ENCODE measurements at regions not wholly inside any gene's neighbourhood (a gene's known extent, or its start where the extent isn't known, plus 50 kb on each side); places are given as distances from the start of the nearest gene placed in this dataset.

- Histone ChIP-seq H2AFZ (ENCODE audit: low read depth, low read length) (no peak overlapping the region), H2BK5ac (ENCODE audit: low read depth, low read length, poor library complexity, severe bottlenecking) (no peak overlapping the region), H4K8ac (ENCODE audit: low read length) (no peak overlapping the region), H3K4ac (ENCODE audit: low read depth in 1 of 2, low read length in 2 of 2) (no peak overlapping the region), H3K27me3 (ENCODE audit: control insufficient read depth in 1 of 2, insufficient read depth in 1 of 2, low read length in 2 of 2) (peaks cover 0 to 56% of the 10 kb centered on the region in 2 experiments), H3K36me3 (ENCODE audit: control insufficient read depth in 1 of 2, insufficient read depth in 2 of 2, low read depth in 1 of 2, low read length in 2 of 2) (no peaks in the 10 kb centered on the region), H2BK12ac (ENCODE audit: low read length in 2 of 2) (no peak overlapping the region), H3K27ac (ENCODE audit: low read length, poor library complexity, severe bottlenecking) (no peak overlapping the region), H2AK5ac (ENCODE audit: low read length, severe bottlenecking) (no peak overlapping the region), H3K4me3 (ENCODE audit: insufficient read depth in 1 of 2, low read depth in 1 of 2, low read length in 2 of 2) (no peak overlapping the region), H2BK15ac (ENCODE audit: low read depth, poor library complexity, severe bottlenecking) (no peak overlapping the region), H3K18ac (ENCODE audit: low read depth in 1 of 2, low read length in 2 of 2) (no peak overlapping the region), H3K4me2 (ENCODE audit: low read length, poor library complexity, severe bottlenecking) (no peak overlapping the region), H3K4me1 (ENCODE audit: control insufficient read depth, insufficient read depth, low read depth, low read length) (no peaks in the 10 kb centered on the region), H3K23ac (ENCODE audit: low read length in 2 of 2) (no peak overlapping the region), H3K14ac (ENCODE audit: low read length in 2 of 2) (no peak overlapping the region), H3K9ac (ENCODE audit: low read length) (no peak overlapping the region), H3K79me1 (replicated peaks; ENCODE audit: low read length, poor library complexity, severe bottlenecking) (no peaks in the 10 kb centered on the region), H4K91ac (ENCODE audit: low read length) (no peak overlapping the region), H3K9me3 (ENCODE audit: control insufficient read depth, low read length) (no peaks in the 10 kb centered on the region), H2BK120ac (ENCODE audit: low read depth, low read length) (no peak overlapping the region)
- 100% methylated on average over 1 of the region's 1 CpG for WGBS
- DNase-seq: no peak
These were observed 121.6 kb upstream of the STK26 start for GRCh38 chrX:131901546-131901945.

DNA sequence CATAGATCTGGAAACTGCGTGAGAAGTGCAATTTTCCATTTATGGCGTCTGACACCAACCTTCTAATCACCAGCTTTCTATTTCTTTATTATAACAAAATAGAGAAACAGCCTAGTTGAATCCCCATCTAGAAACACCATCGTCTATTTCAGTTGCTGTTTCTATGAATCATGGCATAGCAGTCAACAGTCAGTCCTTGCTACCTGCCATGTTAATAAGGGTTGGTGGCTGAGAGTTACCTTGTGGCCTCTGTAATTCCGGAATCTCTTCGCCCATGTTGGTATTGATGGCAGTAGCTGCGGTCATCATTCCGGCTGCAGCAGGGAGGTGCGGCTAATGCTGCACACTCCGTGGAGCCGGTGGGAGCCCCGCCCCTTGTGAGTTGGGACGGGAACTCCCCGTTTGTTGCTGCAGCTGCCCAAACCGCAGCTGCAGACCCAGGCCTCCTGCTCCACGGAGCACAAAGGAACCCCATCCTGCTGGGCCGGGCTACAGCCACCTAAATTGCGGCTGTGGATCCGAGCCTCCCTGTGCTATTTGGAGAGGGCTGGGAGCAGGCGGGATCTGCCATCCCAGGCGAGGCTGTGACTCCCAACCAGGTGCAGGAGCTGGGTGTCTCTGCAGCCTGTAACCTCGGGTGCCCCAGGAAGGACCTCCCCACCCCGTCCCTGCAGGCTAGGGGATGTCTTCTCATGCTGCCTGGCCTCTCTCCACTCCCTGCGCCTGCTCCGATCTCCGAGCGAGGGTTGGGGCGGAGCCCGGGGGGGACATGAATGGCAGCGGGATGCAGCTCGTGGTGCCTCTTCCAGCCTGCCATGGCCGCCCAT lies 115.4 kb upstream of the STK26 start:
- Histone ChIP-seq H3K23ac (ENCODE audit: low read length in 2 of 2) (no peak overlapping the region), H4K8ac (ENCODE audit: low read length) (no peak overlapping the region), H3K79me1 (replicated peaks; ENCODE audit: low read length, poor library complexity, severe bottlenecking) (no peaks in the 10 kb centered on the region), H2BK120ac (ENCODE audit: low read depth, low read length) (no peak overlapping the region), H2BK5ac (ENCODE audit: low read depth, low read length, poor library complexity, severe bottlenecking) (no peak overlapping the region), H3K4me2 (ENCODE audit: low read length, poor library complexity, severe bottlenecking) (no peak overlapping the region), H2BK15ac (ENCODE audit: low read depth, poor library complexity, severe bottlenecking) (no peak overlapping the region), H3K27me3 (ENCODE audit: control insufficient read depth in 1 of 2, insufficient read depth in 1 of 2, low read length in 2 of 2) (peaks cover 0 to 40% of the 10 kb centered on the region in 2 experiments), H3K18ac (ENCODE audit: low read depth in 1 of 2, low read length in 2 of 2) (no peak overlapping the region), H3K4me3 (ENCODE audit: insufficient read depth in 1 of 2, low read depth in 1 of 2, low read length in 2 of 2) (no peak overlapping the region), H3K36me3 (ENCODE audit: control insufficient read depth in 1 of 2, insufficient read depth in 2 of 2, low read depth in 1 of 2, low read length in 2 of 2) (no peaks in the 10 kb centered on the region), H3K9ac (ENCODE audit: low read length) (no peak overlapping the region), H3K14ac (ENCODE audit: low read length in 2 of 2) (peak overlapping the region in 1 of 2 experiments; percentile 7), H2AFZ (ENCODE audit: low read depth, low read length) (peak overlapping the region; percentile 36), H4K91ac (ENCODE audit: low read length) (no peak overlapping the region), H3K4ac (ENCODE audit: low read depth in 1 of 2, low read length in 2 of 2) (no peak overlapping the region), H3K27ac (ENCODE audit: low read length, poor library complexity, severe bottlenecking) (no peak overlapping the region), H3K9me3 (ENCODE audit: control insufficient read depth, low read length) (no peaks in the 10 kb centered on the region), H2AK5ac (ENCODE audit: low read length, severe bottlenecking) (no peak overlapping the region), H2BK12ac (ENCODE audit: low read length in 2 of 2) (no peak overlapping the region), H3K4me1 (ENCODE audit: control insufficient read depth, insufficient read depth, low read depth, low read length) (no peaks in the 10 kb centered on the region)
- 46% methylated on average over 30 of the region's 31 CpGs for WGBS
- DNase-seq: no peak

GRCh38 chrX:131910586-131910985 lies 112.5 kb upstream of the STK26 start:
- H3K4me1 ChIP-seq (ENCODE audit: control insufficient read depth, insufficient read depth, low read depth, low read length): no peaks in the 10 kb centered on the region
- WGBS: no CpG with 5 or more reads among the region's 1 CpG
- H2AFZ ChIP-seq (ENCODE audit: low read depth, low read length): no peak overlapping the region
- no peak overlapping the region for H3K4me2 ChIP-seq (ENCODE audit: low read length, poor library complexity, severe bottlenecking)
- H3K79me1 ChIP-seq (replicated peaks; ENCODE audit: low read length, poor library complexity, severe bottlenecking): no peaks in the 10 kb centered on the region
- DNase-seq: no peak
- no peak overlapping the region for H3K18ac ChIP-seq (ENCODE audit: low read depth in 1 of 2, low read length in 2 of 2)
- peaks cover 3% of the 10 kb centered on the region for H3K9me3 ChIP-seq (ENCODE audit: control insufficient read depth, low read length)
- no peak overlapping the region for H2AK5ac ChIP-seq (ENCODE audit: low read length, severe bottlenecking)
- H2BK12ac ChIP-seq (ENCODE audit: low read length in 2 of 2): no peak overlapping the region
- H2BK120ac ChIP-seq (ENCODE audit: low read depth, low read length): no peak overlapping the region
- no peak overlapping the region for H3K14ac ChIP-seq (ENCODE audit: low read length in 2 of 2)
- H3K27me3 ChIP-seq (ENCODE audit: control insufficient read depth in 1 of 2, insufficient read depth in 1 of 2, low read length in 2 of 2): peaks cover 0 to 28% of the 10 kb centered on the region in 2 experiments
- H2BK5ac ChIP-seq (ENCODE audit: low read depth, low read length, poor library complexity, severe bottlenecking): no peak overlapping the region
- no peak overlapping the region for H3K23ac ChIP-seq (ENCODE audit: low read length in 2 of 2)
- H3K9ac ChIP-seq (ENCODE audit: low read length): no peak overlapping the region
- no peak overlapping the region for H2BK15ac ChIP-seq (ENCODE audit: low read depth, poor library complexity, severe bottlenecking)
- H4K91ac ChIP-seq (ENCODE audit: low read length): no peak overlapping the region
- no peak overlapping the region for H3K4me3 ChIP-seq (ENCODE audit: insufficient read depth in 1 of 2, low read depth in 1 of 2, low read length in 2 of 2)
- no peak overlapping the region for H4K8ac ChIP-seq (ENCODE audit: low read length)
- no peaks in the 10 kb centered on the region for H3K36me3 ChIP-seq (ENCODE audit: control insufficient read depth in 1 of 2, insufficient read depth in 2 of 2, low read depth in 1 of 2, low read length in 2 of 2)
- no peak overlapping the region for H3K27ac ChIP-seq (ENCODE audit: low read length, poor library complexity, severe bottlenecking)
- H3K4ac ChIP-seq (ENCODE audit: low read depth in 1 of 2, low read length in 2 of 2): no peak overlapping the region

DNA sequence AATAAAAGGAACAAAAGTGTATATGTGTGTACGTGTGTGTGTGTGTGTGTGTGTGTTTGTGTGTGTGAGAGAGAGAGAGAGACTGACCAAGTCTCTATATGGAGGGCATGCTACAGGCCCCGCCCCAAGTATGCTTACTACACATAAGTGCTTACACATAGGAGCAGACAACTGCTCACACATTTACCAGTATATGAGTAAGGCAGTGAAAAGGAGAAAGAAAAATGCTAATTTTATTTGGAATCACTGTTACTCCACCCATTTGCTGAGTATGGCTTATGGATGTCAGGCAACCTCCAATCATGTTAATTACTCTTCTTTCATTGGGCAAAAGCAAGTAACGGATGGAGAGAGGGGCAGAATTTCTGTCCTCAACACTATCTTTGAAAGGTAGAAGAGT lies 107.6 kb upstream of the STK26 start:
- peaks cover 0 to 21% of the 10 kb centered on the region in 2 experiments for H3K27me3 ChIP-seq (ENCODE audit: control insufficient read depth in 1 of 2, insufficient read depth in 1 of 2, low read length in 2 of 2)
- no peak overlapping the region for H2AK5ac ChIP-seq (ENCODE audit: low read length, severe bottlenecking)
- peaks cover 6% of the 10 kb centered on the region for H3K9me3 ChIP-seq (ENCODE audit: control insufficient read depth, low read length)
- DNase-seq: no peak
- H3K4me1 ChIP-seq (ENCODE audit: control insufficient read depth, insufficient read depth, low read depth, low read length): no peaks in the 10 kb centered on the region
- H3K4ac ChIP-seq (ENCODE audit: low read depth in 1 of 2, low read length in 2 of 2): no peak overlapping the region
- whole genome bisulfite sequencing: 80% methylated on average over 1 of the region's 3 CpGs
- no peak overlapping the region for H2BK120ac ChIP-seq (ENCODE audit: low read depth, low read length)
- no peaks in the 10 kb centered on the region for H3K79me1 ChIP-seq (replicated peaks; ENCODE audit: low read length, poor library complexity, severe bottlenecking)
- H2AFZ ChIP-seq (ENCODE audit: low read depth, low read length): no peak overlapping the region
- no peak overlapping the region for H2BK15ac ChIP-seq (ENCODE audit: low read depth, poor library complexity, severe bottlenecking)
- H3K9ac ChIP-seq (ENCODE audit: low read length): no peak overlapping the region
- H2BK5ac ChIP-seq (ENCODE audit: low read depth, low read length, poor library complexity, severe bottlenecking): no peak overlapping the region
- no peak overlapping the region for H4K8ac ChIP-seq (ENCODE audit: low read length)
- H3K14ac ChIP-seq (ENCODE audit: low read length in 2 of 2): no peak overlapping the region
- no peak overlapping the region for H3K23ac ChIP-seq (ENCODE audit: low read length in 2 of 2)
- no peak overlapping the region for H3K4me3 ChIP-seq (ENCODE audit: insufficient read depth in 1 of 2, low read depth in 1 of 2, low read length in 2 of 2)
- no peak overlapping the region for H3K27ac ChIP-seq (ENCODE audit: low read length, poor library complexity, severe bottlenecking)
- no peak overlapping the region for H3K4me2 ChIP-seq (ENCODE audit: low read length, poor library complexity, severe bottlenecking)
- H4K91ac ChIP-seq (ENCODE audit: low read length): no peak overlapping the region
- H2BK12ac ChIP-seq (ENCODE audit: low read length in 2 of 2): no peak overlapping the region
- no peaks in the 10 kb centered on the region for H3K36me3 ChIP-seq (ENCODE audit: control insufficient read depth in 1 of 2, insufficient read depth in 2 of 2, low read depth in 1 of 2, low read length in 2 of 2)
- no peak overlapping the region for H3K18ac ChIP-seq (ENCODE audit: low read depth in 1 of 2, low read length in 2 of 2)
